H7 (cell line): ENCODE measurements at regions not wholly inside any gene's neighbourhood (a gene's known extent, or its start where the extent isn't known, plus 50 kb on each side); places are given as distances from the start of the nearest gene placed in this dataset.
A peak's percentile ranks its signal among the peaks of the same experiment; 100 is the strongest.

ENCODE experiments used
- DNase-seq: peaks from one replicate; pipeline ENCODE4 v3.0.0; 2012
- H3K27me3 ChIP-seq: 2 replicates; pipeline ENCODE4 v1.6.0; 2011; ENCODE audit warnings: mild to moderate bottlenecking, low read length; ENCODE audit not compliant: control insufficient read depth, insufficient read depth
- H3K36me3 ChIP-seq: replicated peaks from 2 replicates; pipeline ENCODE4 v1.5.1; 2011; ENCODE audit warnings: low read length; ENCODE audit not compliant: control insufficient read depth, insufficient read depth
- H3K4me3 ChIP-seq: 2 replicates; pipeline ENCODE4 v1.5.1; 2011; ENCODE audit warnings: low read depth, mild to moderate bottlenecking, control low read depth, low read length, moderate library complexity; ENCODE audit not compliant: insufficient read depth

DNA sequence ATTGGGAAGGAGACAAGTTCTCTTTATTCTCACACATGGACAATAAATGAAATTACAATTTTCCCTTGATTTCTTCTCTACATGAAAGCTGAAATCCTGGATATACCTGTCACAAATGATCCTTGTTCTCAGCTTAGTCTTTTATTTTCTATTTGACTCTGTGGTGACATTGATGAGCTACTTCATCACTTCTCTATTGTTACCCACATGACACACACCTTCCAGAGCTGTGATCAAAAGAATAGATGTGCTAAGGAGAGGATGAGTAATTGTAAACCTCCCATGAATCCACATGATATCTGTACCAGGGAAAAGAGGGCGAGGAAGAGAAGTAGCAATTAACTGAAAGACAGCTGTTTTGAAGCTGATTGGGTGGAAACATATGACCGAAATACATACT lies 102.0 kb downstream of the CAVIN4 start:
- no peak for DNase-seq
- H3K27me3 ChIP-seq: no peaks in the 10 kb centered on the region

DNA sequence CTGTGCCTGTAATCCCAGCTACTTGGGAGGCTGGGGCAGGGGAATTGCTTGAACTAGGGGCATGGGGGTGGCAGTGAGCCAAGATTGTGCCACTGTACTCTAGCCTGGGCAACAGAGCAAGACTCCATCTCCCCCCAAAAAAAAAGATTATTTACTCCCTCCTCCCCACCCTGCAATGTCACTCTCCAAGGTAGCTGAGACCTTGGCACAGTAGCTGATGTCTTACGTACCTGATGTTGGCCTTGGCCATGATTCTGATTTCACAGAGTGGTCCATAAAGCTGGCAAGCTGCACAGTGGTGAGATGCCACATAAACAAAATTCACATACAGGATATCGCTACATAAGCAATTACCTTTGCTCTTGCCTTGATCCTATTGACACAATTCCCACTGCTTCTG lies 108.5 kb downstream of the CAVIN4 start:
- Histone ChIP-seq H3K36me3 (no peaks in the 10 kb centered on the region), H3K27me3 (no peaks in the 10 kb centered on the region), H3K4me3 (no peak overlapping the region)
- DNase-seq: no peak

More for the DNA sequence above, 102.0 kb downstream of the CAVIN4 start:
- no peaks in the 10 kb centered on the region for H3K36me3 ChIP-seq
- no peak overlapping the region for H3K4me3 ChIP-seq

GRCh38 chr9:100689635-100690034 lies 111.8 kb downstream of the CAVIN4 start:
- no peak overlapping the region for H3K4me3 ChIP-seq
- H3K36me3 ChIP-seq: no peaks in the 10 kb centered on the region
- no peak for DNase-seq
- no peaks in the 10 kb centered on the region for H3K27me3 ChIP-seq

DNA sequence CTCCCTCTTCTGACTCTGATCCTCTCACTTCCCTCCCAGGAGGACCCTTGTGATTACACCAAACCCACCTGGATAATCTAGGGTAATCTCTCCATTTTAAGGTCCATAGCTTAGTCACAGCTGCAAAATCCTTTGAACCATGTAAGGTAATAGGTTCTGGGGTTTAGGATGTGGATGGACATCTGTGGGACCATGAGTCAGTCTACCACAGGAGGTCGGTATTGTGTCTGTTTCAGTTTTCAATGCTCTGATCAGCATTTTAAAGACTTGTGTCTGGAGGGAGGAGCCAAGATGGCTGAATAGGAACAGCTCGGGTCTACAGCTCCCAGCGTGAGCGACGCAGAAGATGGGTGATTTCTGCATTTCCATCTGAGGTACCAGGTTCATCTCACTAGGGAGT lies 112.6 kb downstream of the CAVIN4 start:
- Histone ChIP-seq H3K36me3 (no peaks in the 10 kb centered on the region), H3K27me3 (no peaks in the 10 kb centered on the region), H3K4me3 (no peak overlapping the region)
- DNase-seq: no peak

- no peaks in the 10 kb centered on the region for H3K27me3 ChIP-seq
- H3K36me3 ChIP-seq: no peaks in the 10 kb centered on the region
- DNase-seq: no peak
- H3K4me3 ChIP-seq: no peak overlapping the region
Measured at GRCh38 chr9:100697339-100697738, 119.5 kb downstream of the CAVIN4 start.

DNA sequence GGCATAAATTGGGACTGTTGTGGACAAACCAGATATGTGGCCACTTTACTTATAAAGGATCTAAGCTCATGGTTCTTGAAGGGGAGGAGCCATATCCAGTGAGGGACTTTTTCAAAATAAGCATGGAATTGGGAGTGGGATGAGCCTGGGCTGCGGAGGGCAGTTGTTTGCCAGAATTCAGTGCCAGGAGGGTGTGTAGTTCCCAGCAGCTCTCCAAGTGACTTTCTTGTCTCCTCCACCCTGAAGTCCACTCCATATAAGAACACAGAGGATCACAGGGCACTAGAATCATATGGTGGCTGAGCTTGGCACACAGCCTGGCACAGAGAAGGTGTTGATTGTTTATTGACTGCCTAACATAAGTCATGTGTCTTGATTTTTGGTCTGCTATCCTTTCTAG lies 121.1 kb downstream of the CAVIN4 start:
- H3K4me3 ChIP-seq: no peak overlapping the region
- no peaks in the 10 kb centered on the region for H3K36me3 ChIP-seq
- no peaks in the 10 kb centered on the region for H3K27me3 ChIP-seq
- DNase-seq: no peak

DNA sequence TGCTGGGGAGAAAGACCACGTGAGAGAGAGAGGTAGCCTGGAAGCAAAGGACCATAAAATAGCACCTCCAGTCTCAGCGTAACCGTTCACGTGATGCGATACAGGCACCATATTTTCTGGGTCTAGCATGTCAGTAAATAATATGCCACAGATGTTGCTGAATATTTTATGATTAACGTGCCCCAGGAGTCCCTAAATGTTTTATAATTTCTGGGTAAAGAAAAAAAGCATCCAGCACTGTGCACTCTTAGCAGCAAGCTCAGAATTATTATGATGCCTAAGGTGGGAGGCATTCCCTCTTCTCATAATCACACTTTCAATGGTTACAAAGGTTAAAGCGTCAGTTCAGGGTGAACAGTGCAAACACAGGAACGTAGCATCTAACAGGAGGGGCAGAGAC lies 121.8 kb downstream of the CAVIN4 start:
- H3K36me3 ChIP-seq: no peaks in the 10 kb centered on the region
- H3K27me3 ChIP-seq: no peaks in the 10 kb centered on the region
- no peak for DNase-seq
- no peak overlapping the region for H3K4me3 ChIP-seq

DNA sequence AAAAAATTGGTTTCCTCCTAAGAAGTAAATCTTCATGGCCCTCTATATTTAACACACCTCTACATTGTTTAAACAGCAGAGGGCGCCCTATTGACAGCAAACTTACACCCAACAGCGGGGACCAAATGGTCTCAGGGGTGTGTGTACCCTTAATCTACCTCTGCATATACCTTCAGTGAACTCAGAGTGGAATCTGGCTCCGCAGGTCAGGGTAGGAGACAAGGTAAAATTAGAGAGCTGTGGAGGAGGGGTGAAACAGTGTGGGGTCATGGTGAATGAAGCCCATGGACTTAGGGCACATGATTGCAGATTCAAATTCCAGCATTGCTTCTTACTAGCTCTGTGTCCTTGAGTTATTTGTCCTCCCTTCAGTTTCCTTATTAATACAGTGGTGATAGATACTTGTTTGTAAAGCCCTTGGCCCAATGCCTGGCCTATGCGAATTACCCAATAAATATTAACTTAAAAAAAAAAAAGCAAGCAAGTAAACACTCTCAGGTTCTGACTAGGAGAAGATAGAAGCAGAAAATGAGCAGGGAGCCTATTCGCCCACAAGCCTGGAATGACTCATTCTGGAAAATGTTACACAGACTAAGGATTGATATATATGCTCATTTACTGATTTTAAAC lies 122.9 kb downstream of the CAVIN4 start:
- DNase-seq: peak; percentile 67
- Histone ChIP-seq H3K4me3 (no peak overlapping the region), H3K36me3 (no peaks in the 10 kb centered on the region), H3K27me3 (no peaks in the 10 kb centered on the region)

DNA sequence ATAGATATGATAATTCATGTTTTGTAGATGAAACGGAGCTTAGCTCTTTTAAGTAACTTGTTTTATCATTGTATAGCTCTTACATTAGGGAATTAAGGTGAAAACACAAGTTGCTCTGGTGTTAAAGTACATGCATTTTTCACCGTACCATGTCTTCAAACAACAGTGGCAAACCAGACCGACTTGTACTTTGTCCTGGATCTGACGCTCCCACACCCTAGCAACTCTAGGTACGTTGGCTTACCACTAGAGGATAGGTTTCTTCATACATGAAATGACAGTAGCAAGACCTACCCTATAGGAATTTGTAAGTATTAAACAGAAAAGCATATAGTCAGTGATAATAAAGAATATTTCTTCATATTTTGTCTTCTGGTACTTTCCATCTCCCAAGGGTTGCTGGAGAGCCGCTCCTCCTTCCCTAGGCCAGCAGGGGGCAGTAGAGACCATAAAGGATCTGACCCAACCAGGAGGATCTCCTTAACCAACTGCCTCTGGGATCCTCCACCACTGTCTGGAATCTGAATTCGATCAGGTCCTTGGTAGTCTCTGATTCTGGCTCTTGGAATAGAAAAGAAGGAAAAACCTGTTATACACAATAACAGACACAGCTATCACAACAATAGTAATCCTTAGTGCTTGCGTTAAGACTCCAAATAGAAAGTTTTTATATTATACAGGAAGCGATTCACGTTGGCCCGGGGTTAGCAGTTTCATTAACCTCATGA lies 136.7 kb downstream of the CAVIN4 start:
- no peak overlapping the region for H3K4me3 ChIP-seq
- no peaks in the 10 kb centered on the region for H3K27me3 ChIP-seq
- no peaks in the 10 kb centered on the region for H3K36me3 ChIP-seq
- peak; percentile 80 for DNase-seq

- DNase-seq: no peak
- Histone ChIP-seq H3K4me3 (no peak overlapping the region), H3K27me3 (no peaks in the 10 kb centered on the region), H3K36me3 (no peaks in the 10 kb centered on the region)
Measured at GRCh38 chr9:100715100-100715380, 137.2 kb downstream of the CAVIN4 start.

GRCh38 chr9:100718717-100719116 lies 140.8 kb downstream of the CAVIN4 start:
- no peak for DNase-seq
- H3K36me3 ChIP-seq: no peaks in the 10 kb centered on the region
- H3K27me3 ChIP-seq: no peaks in the 10 kb centered on the region
- no peak overlapping the region for H3K4me3 ChIP-seq

GRCh38 chr9:100720922-100721321 lies 143.0 kb downstream of the CAVIN4 start:
- DNase-seq: no peak
- Histone ChIP-seq H3K36me3 (no peaks in the 10 kb centered on the region), H3K27me3 (no peaks in the 10 kb centered on the region), H3K4me3 (no peak overlapping the region)

DNA sequence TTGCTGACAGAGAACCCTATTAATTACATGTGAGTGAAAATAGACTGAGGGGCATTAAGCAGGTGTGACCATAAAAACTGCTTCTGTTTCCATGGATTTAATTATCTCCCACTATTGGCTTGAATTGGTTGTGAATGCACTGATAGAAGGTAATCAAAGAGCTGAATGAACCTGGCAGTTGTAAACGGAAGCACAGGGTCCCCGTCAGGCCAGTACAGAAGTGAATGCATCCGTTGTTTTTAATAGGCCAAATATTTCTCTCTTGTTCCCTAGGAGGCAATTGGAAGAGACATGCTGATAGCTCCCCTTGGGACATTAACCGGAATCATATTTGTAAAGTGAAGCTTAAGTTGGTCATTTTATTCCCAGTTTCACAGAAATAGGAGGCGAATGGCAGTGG lies 147.0 kb downstream of the CAVIN4 start:
- Histone ChIP-seq H3K27me3 (no peaks in the 10 kb centered on the region), H3K36me3 (no peaks in the 10 kb centered on the region), H3K4me3 (no peak overlapping the region)
- DNase-seq: no peak

- no peaks in the 10 kb centered on the region for H3K36me3 ChIP-seq
- no peak overlapping the region for H3K4me3 ChIP-seq
- no peak for DNase-seq
- no peaks in the 10 kb centered on the region for H3K27me3 ChIP-seq
Measured at GRCh38 chr9:100725371-100725770, 147.5 kb downstream of the CAVIN4 start.

DNA sequence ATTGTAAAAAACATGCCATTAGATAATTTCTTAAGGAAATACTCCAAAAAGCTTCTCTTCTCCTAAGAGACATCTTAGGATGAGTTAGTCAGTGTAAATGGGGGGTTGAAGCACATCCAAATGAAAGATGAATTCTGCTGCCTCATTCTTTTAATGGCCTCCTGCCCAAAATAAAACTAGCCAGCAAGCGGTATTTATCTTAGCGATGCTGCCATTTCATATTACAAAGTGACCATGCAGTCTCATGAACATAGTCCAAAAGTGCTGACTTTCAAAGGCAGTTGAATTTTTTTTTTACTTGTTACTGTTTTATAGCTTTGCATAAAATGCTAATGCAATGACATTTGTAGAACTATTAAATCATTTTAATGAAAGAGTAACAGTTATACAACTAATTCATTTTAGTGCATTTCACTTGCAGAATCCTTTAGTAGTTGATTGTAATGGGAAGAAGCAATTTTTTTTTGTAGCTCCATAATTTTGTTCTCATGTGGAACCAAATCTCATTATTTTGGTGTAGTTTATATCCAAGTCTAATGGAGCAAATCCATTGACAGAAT lies 151.5 kb downstream of the CAVIN4 start:
- Histone ChIP-seq H3K27me3 (no peaks in the 10 kb centered on the region), H3K36me3 (no peaks in the 10 kb centered on the region), H3K4me3 (no peak overlapping the region)
- DNase-seq: no peak
